Activated naive CD8-positive, alpha-beta T cell treated with anti-CD3 and anti-CD28 coated beads for 36 hours (primary cell): ENCODE measurements at regions not wholly inside any gene's neighbourhood (a gene's known extent, or its start where the extent isn't known, plus 50 kb on each side); places are given as distances from the start of the nearest gene placed in this dataset.
"Not testable (repeated sequence)": the region's sequence is repeated elsewhere in the genome, so short reads cannot be mapped to it uniquely, and the experiment has no call there.

ENCODE experiments used
- DNase-seq: peaks from one replicate; pipeline ENCODE4 v3.0.0; 2021
- H3K27ac Mint-ChIP-seq: one replicate; pipeline ENCODE4 v1.8.0; 2022; ENCODE audit warnings: mild to moderate bottlenecking, moderate library complexity, mixed read lengths
- H3K27me3 Mint-ChIP-seq: one replicate; pipeline ENCODE4 v1.8.0; 2022; ENCODE audit warnings: mild to moderate bottlenecking, mixed read lengths
- H3K36me3 Mint-ChIP-seq: one replicate; pipeline ENCODE4 v1.8.0; 2021; ENCODE audit warnings: mild to moderate bottlenecking, mixed read lengths
- H3K4me1 Mint-ChIP-seq: one replicate; pipeline ENCODE4 v1.8.0; 2021; ENCODE audit warnings: mixed read lengths
- H3K4me3 Mint-ChIP-seq: one replicate; pipeline ENCODE4 v1.8.0; 2022; ENCODE audit warnings: mild to moderate bottlenecking, moderate library complexity, mixed read lengths
- H3K9me3 Mint-ChIP-seq: one replicate; pipeline ENCODE4 v1.8.0; 2022; ENCODE audit warnings: mixed read lengths

GRCh38 chr9:26145938-26146337 lies 467.7 kb upstream of the TUSC1 start:
- no peaks in the 10 kb centered on the region for H3K36me3 Mint-ChIP-seq
- no peaks in the 10 kb centered on the region for H3K27me3 Mint-ChIP-seq
- H3K27ac Mint-ChIP-seq, result no peak overlapping the region
- no peak overlapping the region for H3K4me3 Mint-ChIP-seq
- no peak for DNase-seq
- H3K4me1 Mint-ChIP-seq, result no peaks in the 10 kb centered on the region
- H3K9me3 Mint-ChIP-seq, result no peaks in the 10 kb centered on the region

- no peak for DNase-seq
- Mint-ChIP-seq H3K4me3 (no peak overlapping the region), H3K9me3 (no peaks in the 10 kb centered on the region), H3K27ac (no peak overlapping the region), H3K4me1 (no peaks in the 10 kb centered on the region), H3K36me3 (no peaks in the 10 kb centered on the region), H3K27me3 (no peaks in the 10 kb centered on the region)
Measured at GRCh38 chr9:26142631-26143030, 464.4 kb upstream of the TUSC1 start.

DNA sequence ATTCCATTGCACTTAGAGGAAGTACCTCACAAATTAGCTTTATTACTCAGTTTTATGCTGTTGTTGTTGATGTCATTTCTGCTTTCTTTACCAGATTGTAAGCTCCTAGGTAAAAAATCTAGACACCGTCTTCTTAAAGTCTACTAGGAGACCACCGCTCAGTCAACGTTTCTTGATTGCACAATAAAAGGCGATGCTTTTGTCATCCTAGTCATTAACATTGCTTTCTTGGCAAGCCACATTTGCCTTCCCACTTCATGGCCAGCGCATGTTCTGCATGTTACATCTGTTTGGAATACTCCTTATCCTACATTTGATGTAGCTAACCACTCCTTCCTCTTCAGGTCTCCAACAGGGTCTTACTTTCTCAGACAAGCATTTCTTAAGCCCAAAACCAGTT lies 464.0 kb upstream of the TUSC1 start:
- no peak overlapping the region for H3K4me3 Mint-ChIP-seq
- no peaks in the 10 kb centered on the region for H3K36me3 Mint-ChIP-seq
- H3K4me1 Mint-ChIP-seq, result no peaks in the 10 kb centered on the region
- H3K9me3 Mint-ChIP-seq, result no peaks in the 10 kb centered on the region
- no peak overlapping the region for H3K27ac Mint-ChIP-seq
- no peaks in the 10 kb centered on the region for H3K27me3 Mint-ChIP-seq
- no peak for DNase-seq

DNA sequence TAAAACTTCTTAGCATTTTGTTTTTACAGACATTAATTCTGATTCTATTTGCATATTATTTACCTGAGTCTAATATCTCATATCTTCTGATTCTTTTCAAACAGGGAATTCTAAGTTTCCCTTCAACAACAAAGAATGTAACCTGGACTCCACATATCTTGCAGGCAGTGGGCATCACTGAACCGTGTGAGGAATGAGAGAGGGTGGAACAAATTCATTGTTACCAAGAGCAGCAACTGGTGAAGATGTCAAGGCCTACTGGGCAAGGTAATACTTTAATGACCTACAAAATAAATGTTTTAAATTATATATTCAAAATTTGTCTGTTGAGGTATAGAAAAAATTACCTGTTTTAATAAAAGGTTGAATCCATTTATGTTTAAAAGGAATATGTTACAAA lies 455.3 kb upstream of the TUSC1 start:
- H3K27me3 Mint-ChIP-seq, result no peaks in the 10 kb centered on the region
- H3K4me3 Mint-ChIP-seq, result no peak overlapping the region
- H3K4me1 Mint-ChIP-seq, result no peaks in the 10 kb centered on the region
- H3K9me3 Mint-ChIP-seq, result no peaks in the 10 kb centered on the region
- no peak overlapping the region for H3K27ac Mint-ChIP-seq
- H3K36me3 Mint-ChIP-seq, result no peaks in the 10 kb centered on the region
- no peak for DNase-seq

DNA sequence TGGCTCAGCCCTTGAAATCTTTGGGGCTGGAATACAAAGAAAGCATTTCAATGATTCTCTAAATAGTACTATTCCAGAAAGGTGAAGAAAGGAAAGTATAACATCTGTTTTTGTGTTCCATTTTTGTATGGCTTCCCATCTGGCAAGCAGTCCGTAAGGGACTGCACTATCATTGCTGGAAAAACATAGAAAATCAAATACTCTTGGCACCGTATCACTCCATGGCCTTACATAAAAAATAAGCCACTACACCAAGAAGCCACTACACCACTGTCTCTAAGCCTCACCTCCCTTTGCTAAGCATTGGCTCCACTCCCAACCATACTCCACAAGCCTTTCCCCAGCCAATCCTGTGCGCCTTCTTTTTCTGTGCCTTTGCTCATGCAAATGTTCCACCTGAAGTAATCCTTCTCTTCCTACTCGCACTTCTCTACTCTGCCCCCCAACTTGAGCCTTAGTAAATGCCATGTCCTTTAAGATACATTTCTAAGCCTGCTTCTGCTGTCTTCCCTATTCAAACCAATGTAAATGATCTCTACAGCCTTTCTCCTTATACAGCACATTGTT lies 454.6 kb upstream of the TUSC1 start:
- Mint-ChIP-seq H3K36me3 (no peaks in the 10 kb centered on the region), H3K27me3 (no peaks in the 10 kb centered on the region), H3K4me3 (no peak overlapping the region), H3K27ac (no peak overlapping the region), H3K4me1 (no peaks in the 10 kb centered on the region), H3K9me3 (no peaks in the 10 kb centered on the region)
- DNase-seq, result no peak

DNA sequence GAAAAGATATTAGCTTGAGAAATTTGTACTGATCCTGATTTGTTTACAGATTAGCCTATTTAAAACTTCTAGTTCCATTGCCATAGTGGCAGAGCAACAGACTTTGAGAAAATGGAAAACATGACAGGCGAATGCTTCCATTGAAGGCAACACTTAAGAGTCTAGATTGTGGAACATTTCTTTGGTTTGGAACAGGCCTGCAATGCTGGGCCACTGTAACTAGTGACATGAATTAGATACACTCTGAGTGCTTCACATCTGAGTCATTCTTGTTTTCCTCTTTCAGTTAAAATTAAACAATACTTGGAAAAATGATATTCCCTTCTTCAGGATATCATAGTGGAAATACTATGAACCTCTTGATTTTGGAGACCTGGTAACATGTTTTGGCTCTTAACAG lies 453.6 kb upstream of the TUSC1 start:
- H3K36me3 Mint-ChIP-seq, result no peaks in the 10 kb centered on the region
- no peaks in the 10 kb centered on the region for H3K4me1 Mint-ChIP-seq
- no peak overlapping the region for H3K4me3 Mint-ChIP-seq
- H3K27ac Mint-ChIP-seq, result no peak overlapping the region
- H3K27me3 Mint-ChIP-seq, result no peaks in the 10 kb centered on the region
- DNase-seq, result no peak
- no peaks in the 10 kb centered on the region for H3K9me3 Mint-ChIP-seq

- H3K27me3 Mint-ChIP-seq, result no peaks in the 10 kb centered on the region
- H3K36me3 Mint-ChIP-seq, result no peaks in the 10 kb centered on the region
- no peaks in the 10 kb centered on the region for H3K9me3 Mint-ChIP-seq
- no peak for DNase-seq
- H3K4me3 Mint-ChIP-seq, result no peak overlapping the region
- no peak overlapping the region for H3K27ac Mint-ChIP-seq
- H3K4me1 Mint-ChIP-seq, result no peaks in the 10 kb centered on the region
Measured at GRCh38 chr9:26129217-26129616, 451.0 kb upstream of the TUSC1 start.

- Mint-ChIP-seq H3K4me1 (no peaks in the 10 kb centered on the region), H3K9me3 (peaks cover 1% of the 10 kb centered on the region), H3K36me3 (no peaks in the 10 kb centered on the region), H3K4me3 (no peak overlapping the region), H3K27ac (no peak overlapping the region), H3K27me3 (no peaks in the 10 kb centered on the region)
- no peak for DNase-seq
Measured at GRCh38 chr9:26125693-26126092, 447.4 kb upstream of the TUSC1 start.

- H3K27me3 Mint-ChIP-seq, H3K4me3 Mint-ChIP-seq, H3K9me3 Mint-ChIP-seq, H3K4me1 Mint-ChIP-seq, H3K27ac Mint-ChIP-seq, DNase-seq, H3K36me3 Mint-ChIP-seq: not testable (repeated sequence)
Measured at GRCh38 chr9:26116085-26116484, 437.8 kb upstream of the TUSC1 start.

- no peak overlapping the region for H3K27ac Mint-ChIP-seq
- H3K4me1 Mint-ChIP-seq, result no peaks in the 10 kb centered on the region
- H3K9me3 Mint-ChIP-seq, result peaks cover 8% of the 10 kb centered on the region
- no peak for DNase-seq
- H3K27me3 Mint-ChIP-seq, result no peaks in the 10 kb centered on the region
- no peak overlapping the region for H3K4me3 Mint-ChIP-seq
- no peaks in the 10 kb centered on the region for H3K36me3 Mint-ChIP-seq
Measured at GRCh38 chr9:26112724-26113123, 434.5 kb upstream of the TUSC1 start.

DNA sequence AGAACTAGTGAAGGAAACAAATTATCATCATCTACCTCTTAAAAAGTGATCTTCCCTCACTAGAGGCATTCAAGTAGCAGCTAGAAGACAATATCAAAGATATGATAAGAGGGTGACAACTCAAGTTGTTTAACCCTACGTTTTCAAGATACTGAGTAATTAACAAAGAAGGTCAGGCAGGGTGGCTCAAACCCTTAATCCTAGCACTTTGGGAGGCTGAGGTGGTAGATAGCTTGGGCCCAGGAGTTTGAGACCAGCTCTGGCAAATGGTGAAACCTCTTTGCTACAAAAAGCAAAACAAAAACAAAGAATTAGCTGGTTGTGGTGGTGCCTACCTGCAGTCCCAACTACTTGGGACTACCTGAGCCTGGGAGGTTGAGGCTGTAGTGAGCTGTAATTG lies 408.2 kb upstream of the TUSC1 start:
- no peaks in the 10 kb centered on the region for H3K27me3 Mint-ChIP-seq
- no peak overlapping the region for H3K27ac Mint-ChIP-seq
- H3K9me3 Mint-ChIP-seq, result peaks cover 3% of the 10 kb centered on the region
- no peaks in the 10 kb centered on the region for H3K4me1 Mint-ChIP-seq
- H3K4me3 Mint-ChIP-seq, result no peak overlapping the region
- DNase-seq, result no peak
- no peaks in the 10 kb centered on the region for H3K36me3 Mint-ChIP-seq

DNA sequence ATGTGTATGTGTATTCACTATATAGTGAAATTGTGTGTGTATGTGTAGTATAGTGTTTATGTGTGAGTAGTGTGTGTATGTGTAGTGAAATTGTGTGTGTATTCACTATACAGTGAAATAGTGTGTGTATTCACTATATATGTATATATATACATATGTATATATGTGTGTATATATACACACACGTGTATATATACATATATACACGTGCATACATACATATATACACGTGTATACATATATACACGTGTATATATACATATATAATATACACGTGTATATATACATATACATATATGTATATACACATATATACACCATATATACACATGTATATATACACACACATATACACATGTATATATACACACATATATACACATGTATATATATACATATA lies 403.6 kb upstream of the TUSC1 start:
- H3K4me3 Mint-ChIP-seq, result no peak overlapping the region
- H3K27me3 Mint-ChIP-seq, result no peaks in the 10 kb centered on the region
- no peaks in the 10 kb centered on the region for H3K4me1 Mint-ChIP-seq
- no peaks in the 10 kb centered on the region for H3K36me3 Mint-ChIP-seq
- DNase-seq, result no peak
- no peak overlapping the region for H3K27ac Mint-ChIP-seq
- peaks cover 6% of the 10 kb centered on the region for H3K9me3 Mint-ChIP-seq

DNA sequence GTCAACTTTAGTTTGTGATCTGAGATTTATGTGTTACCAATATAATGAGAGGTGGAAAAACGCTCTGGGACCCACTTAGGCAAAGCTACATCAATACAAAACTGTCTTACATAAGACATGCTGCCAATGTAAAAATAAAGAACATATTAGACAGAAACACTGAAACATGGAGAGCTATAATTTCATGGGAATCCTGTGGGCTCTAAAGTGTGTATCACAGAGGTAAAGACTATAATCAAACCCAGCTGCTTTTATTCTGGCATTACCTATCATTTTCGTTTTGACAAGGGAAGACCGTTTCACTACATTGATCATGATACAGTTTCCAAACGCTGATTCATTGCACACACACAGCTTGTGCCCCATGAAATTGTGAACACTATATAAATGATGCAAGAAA lies 400.5 kb upstream of the TUSC1 start:
- H3K9me3 Mint-ChIP-seq, result peaks cover 24% of the 10 kb centered on the region
- DNase-seq, result no peak

GRCh38 chr9:26077860-26078259 lies 399.6 kb upstream of the TUSC1 start:
- Mint-ChIP-seq H3K27me3 (no peaks in the 10 kb centered on the region), H3K9me3 (peaks cover 24% of the 10 kb centered on the region), H3K4me3 (no peak overlapping the region), H3K36me3 (no peaks in the 10 kb centered on the region), H3K4me1 (no peaks in the 10 kb centered on the region), H3K27ac (no peak overlapping the region)
- DNase-seq, result no peak

More for the DNA sequence above, 400.5 kb upstream of the TUSC1 start:
- Mint-ChIP-seq H3K27ac (no peak overlapping the region), H3K36me3 (no peaks in the 10 kb centered on the region), H3K27me3 (no peaks in the 10 kb centered on the region), H3K4me3 (no peak overlapping the region), H3K4me1 (no peaks in the 10 kb centered on the region)

- H3K36me3 Mint-ChIP-seq, result no peaks in the 10 kb centered on the region
Measured at GRCh38 chr9:26067608-26068007, 389.4 kb upstream of the TUSC1 start.

DNA sequence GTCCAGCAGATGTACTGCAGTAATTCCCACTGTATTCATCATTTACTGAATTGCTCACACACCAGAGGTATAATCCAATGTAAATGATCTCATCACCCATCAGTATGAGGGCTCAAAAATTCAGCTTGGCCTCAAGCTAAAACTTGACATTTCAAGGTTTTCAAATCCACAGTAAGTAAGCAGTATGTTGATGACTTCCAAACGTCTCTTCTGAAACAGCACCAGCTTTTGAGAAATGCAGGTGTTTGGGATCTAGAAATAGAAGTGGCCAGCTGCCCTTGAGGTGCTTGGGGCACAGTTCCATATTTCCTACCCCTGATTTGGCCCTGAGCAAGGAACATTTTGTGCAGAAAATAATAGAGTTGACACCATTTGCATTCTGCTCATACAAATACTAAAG lies 388.0 kb upstream of the TUSC1 start:
- no peaks in the 10 kb centered on the region for H3K27me3 Mint-ChIP-seq
- peaks cover 3% of the 10 kb centered on the region for H3K9me3 Mint-ChIP-seq
- H3K4me1 Mint-ChIP-seq, result no peaks in the 10 kb centered on the region
- no peaks in the 10 kb centered on the region for H3K36me3 Mint-ChIP-seq
- DNase-seq, result no peak
- H3K4me3 Mint-ChIP-seq, result no peak overlapping the region
- no peak overlapping the region for H3K27ac Mint-ChIP-seq

More at GRCh38 chr9:26067608-26068007, 389.4 kb upstream of the TUSC1 start:
- Mint-ChIP-seq H3K9me3 (peaks cover 4% of the 10 kb centered on the region), H3K4me3 (no peak overlapping the region), H3K27ac (no peak overlapping the region), H3K27me3 (no peaks in the 10 kb centered on the region), H3K4me1 (no peaks in the 10 kb centered on the region)
- DNase-seq, result no peak
